GM12874 (cell line): ENCODE measurements at regions not wholly inside any gene's neighbourhood (a gene's known extent, or its start where the extent isn't known, plus 50 kb on each side); places are given as distances from the start of the nearest gene placed in this dataset.

ENCODE experiments used
- CTCF ChIP-seq: IDR thresholded peaks from 2 replicates; pipeline ENCODE4 v1.5.1; 2011; ENCODE audit warnings: low read depth, mild to moderate bottlenecking, control low read depth, low read length, moderate library complexity; ENCODE audit not compliant: insufficient read depth

DNA sequence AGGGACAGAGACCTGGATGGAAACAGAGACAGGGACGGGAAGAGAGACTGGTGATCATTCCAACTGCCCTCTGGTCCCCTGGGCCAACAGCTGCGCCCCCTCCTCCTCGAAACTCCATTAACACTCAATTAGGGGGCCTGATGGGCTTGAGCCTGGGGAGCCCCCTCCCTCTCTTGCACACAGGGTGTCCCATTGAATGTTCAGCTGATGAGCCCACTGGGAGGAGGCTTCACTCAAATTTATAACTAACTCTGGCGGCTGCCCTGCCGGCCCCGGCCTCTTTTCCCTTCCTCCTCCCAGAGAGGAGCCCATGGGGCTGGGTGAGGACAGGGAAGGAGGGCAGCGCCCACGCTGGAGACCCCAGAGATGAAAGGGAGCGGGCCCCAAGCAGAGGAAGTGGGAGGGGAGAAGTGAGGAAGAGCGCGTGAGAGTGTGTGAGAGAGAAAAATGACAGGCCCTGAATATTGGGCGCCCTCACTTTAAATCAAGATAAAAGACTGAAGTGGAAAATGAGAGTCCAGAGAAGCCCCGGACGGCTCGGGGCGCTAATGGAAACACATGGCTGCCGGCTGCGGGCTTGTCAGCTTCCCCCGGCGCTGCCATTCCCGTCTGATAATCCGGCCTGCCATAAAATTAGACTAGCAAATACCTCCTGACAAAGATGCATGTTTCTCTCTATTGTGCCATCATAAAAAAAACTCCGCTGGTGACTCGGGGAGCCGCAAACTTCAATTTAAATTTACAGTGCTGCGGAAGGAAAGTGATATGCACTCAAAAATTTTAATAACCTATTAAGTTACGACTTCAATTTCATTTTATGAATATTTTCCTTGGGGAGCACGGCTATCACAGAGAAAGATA is 58.0 kb upstream of the PAX2 start:
- no peak for TF ChIP-seq CTCF

- no peak for TF ChIP-seq CTCF
Measured at GRCh38 chr10:100688201-100688600, 57.2 kb upstream of the PAX2 start.

- no peak for TF ChIP-seq CTCF
Measured at GRCh38 chr10:100693821-100694220, 51.6 kb upstream of the PAX2 start.
